SK-N-SH treated with all-trans-retinoic acid at 6 μM for 48 hours (cell line): ENCODE measurements at regions not wholly inside any gene's neighbourhood (a gene's known extent, or its start where the extent isn't known, plus 50 kb on each side); places are given as distances from the start of the nearest gene placed in this dataset.

Experiments used
- CSDC2 ChIP-seq: fragments of 250-450 bp; sonication (Bioruptor Pico); IDR thresholded peaks from 2 replicates; pipeline ENCODE4 v1.5.0; 2020; ENCODE audit warnings: mild to moderate bottlenecking, moderate library complexity
- PATZ1 ChIP-seq: fragments of 250-450 bp; sonication (Bioruptor Pico); IDR thresholded peaks from 2 replicates; pipeline ENCODE4 v1.8.0; 2020; ENCODE audit warnings: mild to moderate bottlenecking, moderate library complexity, borderline replicate concordance
- RARB ChIP-seq: fragments of 250-450 bp; sonication (Bioruptor Pico); IDR thresholded peaks from 2 replicates; pipeline ENCODE4 v1.8.0; 2021; ENCODE audit warnings: mild to moderate bottlenecking, moderate library complexity
- ZFP3 ChIP-seq: fragments of 250-450 bp; sonication (Bioruptor Pico); IDR thresholded peaks from 2 replicates; pipeline ENCODE4 v1.5.0; 2020; ENCODE audit warnings: mild to moderate bottlenecking, moderate library complexity
- ZNF70 ChIP-seq: fragments of 450-650 bp; formaldehyde crosslinking; IDR thresholded peaks from 2 replicates; pipeline ENCODE4 v1.5.0; 2020; ENCODE audit warnings: mild to moderate bottlenecking, moderate library complexity
- ZNF8 ChIP-seq: fragments of 450-650 bp; formaldehyde crosslinking; IDR thresholded peaks from 2 replicates; pipeline ENCODE4 v1.5.0; 2020; ENCODE audit warnings: mild to moderate bottlenecking, moderate library complexity

- TF ChIP-seq RARB (no peak), ZNF8 (CRISPR knock-in tag) (no peak), PATZ1 (no peak), ZFP3 (CRISPR knock-in tag) (no peak), ZNF70 (CRISPR knock-in tag) (no peak), CSDC2 (CRISPR knock-in tag) (no peak)
These were observed 128.5 kb upstream of the DIPK2B start for GRCh38 chrX:45329217-45329616.
